ENCODE measurements at regions not wholly inside any gene's neighbourhood (a gene's known extent, or its start where the extent isn't known, plus 50 kb on each side); places are given as distances from the start of the nearest gene placed in this dataset.
"Not testable (repeated sequence)": the region's sequence is repeated elsewhere in the genome, so short reads cannot be mapped to it uniquely, and the experiment has no call there.

DNA sequence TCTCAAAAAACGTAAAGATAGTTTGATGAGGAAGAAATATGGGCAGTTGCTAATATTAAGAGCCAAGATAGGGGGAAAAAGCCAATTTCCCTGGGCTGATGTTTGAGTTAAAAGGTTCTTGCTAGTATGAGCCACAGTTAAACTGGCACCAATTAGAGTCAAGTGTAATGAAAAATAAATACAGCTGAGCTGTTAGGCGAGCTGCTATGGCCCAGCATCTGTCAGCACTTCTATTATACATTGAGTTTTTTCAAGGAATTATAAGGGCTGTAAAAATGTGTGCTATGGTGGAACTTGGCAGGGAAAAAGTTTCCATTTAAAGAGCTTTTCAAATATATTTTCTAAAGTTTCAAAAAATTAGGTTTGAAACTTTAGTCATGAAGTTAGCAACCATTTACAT lies 279.6 kb downstream of the CYRIA start:
- no peak overlapping the region for H3K27ac Mint-ChIP-seq
- Histone ChIP-seq H3K4me1 (ENCODE audit: insufficient read depth, low read length) (no peaks in the 10 kb centered on the region), H3K27ac (ENCODE audit: low read depth, low read length) (no peak overlapping the region), H3K27me3 (ENCODE audit: insufficient read depth, low read length, poor library complexity, severe bottlenecking) (no peaks in the 10 kb centered on the region), H3K9me3 (ENCODE audit: low read length) (no peaks in the 10 kb centered on the region), H3K4me3 (ENCODE audit: low read length) (no peak overlapping the region), H3K36me3 (ENCODE audit: insufficient read depth, low read length) (no peaks in the 10 kb centered on the region)
- no peak for DNase-seq
- H3K36me3 Mint-ChIP-seq = no peaks in the 10 kb centered on the region
- no peaks in the 10 kb centered on the region for H3K4me1 Mint-ChIP-seq
- CTCF ChIA-PET = no interaction called here
- POLR2A ChIA-PET = no interaction called here
- no peaks in the 10 kb centered on the region for H3K27me3 Mint-ChIP-seq
- no peak overlapping the region for H3K4me3 Mint-ChIP-seq
- peaks cover 0 to 2% (median 0%) of the 10 kb centered on the region in 5 donors for H3K9me3 Mint-ChIP-seq

DNA sequence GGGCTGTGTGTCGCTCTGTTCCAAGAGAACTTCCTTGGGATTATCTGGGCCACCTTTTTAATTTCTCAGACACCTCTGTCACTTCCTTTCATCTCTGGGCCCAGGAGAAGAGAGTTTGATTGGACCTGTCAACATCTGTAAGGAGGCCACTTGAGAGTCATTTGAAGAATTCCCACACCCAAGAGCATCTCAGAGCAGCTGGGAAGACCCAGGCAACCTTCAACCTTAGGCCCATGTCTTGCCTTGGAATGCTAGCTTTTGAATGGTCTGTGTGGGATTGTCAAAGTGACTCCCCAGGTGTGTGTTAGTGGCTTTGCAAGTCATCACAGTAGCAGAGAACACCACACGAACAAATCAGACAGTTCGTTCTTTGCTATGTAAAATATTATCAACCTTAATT lies 280.3 kb downstream of the CYRIA start:
- no peak for DNase-seq
- no peak overlapping the region for H3K27ac Mint-ChIP-seq
- no peaks in the 10 kb centered on the region for H3K36me3 ChIP-seq (ENCODE audit: insufficient read depth, low read length)
- no peaks in the 10 kb centered on the region for H3K27me3 ChIP-seq (ENCODE audit: insufficient read depth, low read length, poor library complexity, severe bottlenecking)
- CTCF ChIA-PET = no interaction called here
- H3K4me1 Mint-ChIP-seq = no peaks in the 10 kb centered on the region
- no peak overlapping the region for H3K4me3 ChIP-seq (ENCODE audit: low read length)
- no peaks in the 10 kb centered on the region for H3K9me3 ChIP-seq (ENCODE audit: low read length)
- POLR2A ChIA-PET = no interaction called here
- no peak overlapping the region for H3K4me3 Mint-ChIP-seq
- H3K4me1 ChIP-seq (ENCODE audit: insufficient read depth, low read length) = no peaks in the 10 kb centered on the region
- no peaks in the 10 kb centered on the region for H3K36me3 Mint-ChIP-seq
- no peak overlapping the region for H3K27ac ChIP-seq (ENCODE audit: low read depth, low read length)
- peaks cover 0 to 2% (median 0%) of the 10 kb centered on the region in 5 donors for H3K9me3 Mint-ChIP-seq
- no peaks in the 10 kb centered on the region for H3K27me3 Mint-ChIP-seq

- no peak for DNase-seq
- no peaks in the 10 kb centered on the region for H3K4me1 ChIP-seq (ENCODE audit: insufficient read depth, low read length)
- no peaks in the 10 kb centered on the region for H3K27me3 Mint-ChIP-seq
- no peak overlapping the region for H3K27ac ChIP-seq (ENCODE audit: low read depth, low read length)
- H3K9me3 Mint-ChIP-seq = peaks cover 0 to 2% (median 0%) of the 10 kb centered on the region in 5 donors
- no peak overlapping the region for H3K4me3 ChIP-seq (ENCODE audit: low read length)
- H3K4me1 Mint-ChIP-seq = no peaks in the 10 kb centered on the region
- H3K9me3 ChIP-seq (ENCODE audit: low read length) = no peaks in the 10 kb centered on the region
- CTCF ChIA-PET = no interaction called here
- H3K36me3 ChIP-seq (ENCODE audit: insufficient read depth, low read length) = no peaks in the 10 kb centered on the region
- H3K36me3 Mint-ChIP-seq = no peaks in the 10 kb centered on the region
- H3K27ac Mint-ChIP-seq = no peak overlapping the region
- POLR2A ChIA-PET = no interaction called here
- H3K4me3 Mint-ChIP-seq = no peak overlapping the region
- no peaks in the 10 kb centered on the region for H3K27me3 ChIP-seq (ENCODE audit: insufficient read depth, low read length, poor library complexity, severe bottlenecking)
Observed at GRCh38 chr2:16383411-16383810, 282.2 kb downstream of the CYRIA start.

DNA sequence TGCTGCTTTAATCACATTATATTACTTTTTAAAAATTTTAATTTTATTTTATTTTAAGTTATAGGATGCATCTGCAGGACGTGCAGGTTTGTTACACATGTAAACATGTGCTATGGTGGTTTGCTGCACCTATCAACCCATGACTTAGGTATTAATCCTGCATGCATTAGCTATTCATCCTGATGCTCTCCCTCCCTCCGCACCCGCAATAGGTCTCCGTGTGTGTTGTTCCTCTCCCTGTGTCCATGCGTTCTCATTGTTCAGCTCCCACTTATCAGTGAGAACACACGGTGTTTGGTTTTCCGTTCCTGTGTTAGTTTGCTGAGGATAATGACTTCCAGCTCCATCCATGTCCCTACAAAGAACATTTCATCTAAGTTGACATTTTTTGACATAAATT lies 283.2 kb downstream of the CYRIA start:
- no peak overlapping the region for H3K4me3 Mint-ChIP-seq

GRCh38 chr2:16381511-16381910 lies 284.1 kb downstream of the CYRIA start:
- Histone ChIP-seq H3K4me3 (ENCODE audit: low read length) (no peak overlapping the region), H3K27me3 (ENCODE audit: insufficient read depth, low read length, poor library complexity, severe bottlenecking) (no peaks in the 10 kb centered on the region), H3K36me3 (ENCODE audit: insufficient read depth, low read length) (no peaks in the 10 kb centered on the region), H3K4me1 (ENCODE audit: insufficient read depth, low read length) (no peaks in the 10 kb centered on the region), H3K9me3 (ENCODE audit: low read length) (no peaks in the 10 kb centered on the region), H3K27ac (ENCODE audit: low read depth, low read length) (no peak overlapping the region)
- Mint-ChIP-seq H3K27me3 (peaks cover 0 to 1% of the 10 kb centered on the region in 2 donors), H3K36me3 (no peaks in the 10 kb centered on the region), H3K4me1 (no peaks in the 10 kb centered on the region), H3K9me3 (no peaks in the 10 kb centered on the region), H3K4me3 (no peak overlapping the region), H3K27ac (no peak overlapping the region)
- DNase-seq = no peak
- CTCF ChIA-PET = no interaction called here
- POLR2A ChIA-PET = no interaction called here

More for the DNA sequence above, 283.2 kb downstream of the CYRIA start:
- no peak for DNase-seq
- H3K36me3 ChIP-seq (ENCODE audit: insufficient read depth, low read length) = no peaks in the 10 kb centered on the region
- Mint-ChIP-seq H3K9me3 (no peaks in the 10 kb centered on the region), H3K4me1 (no peaks in the 10 kb centered on the region), H3K27ac (no peak overlapping the region), H3K36me3 (no peaks in the 10 kb centered on the region), H3K27me3 (peaks cover 0 to 1% of the 10 kb centered on the region in 2 donors)
- H3K27ac ChIP-seq (ENCODE audit: low read depth, low read length) = no peak overlapping the region
- no peaks in the 10 kb centered on the region for H3K4me1 ChIP-seq (ENCODE audit: insufficient read depth, low read length)
- H3K4me3 ChIP-seq (ENCODE audit: low read length) = no peak overlapping the region
- H3K27me3 ChIP-seq (ENCODE audit: insufficient read depth, low read length, poor library complexity, severe bottlenecking) = no peaks in the 10 kb centered on the region
- H3K9me3 ChIP-seq (ENCODE audit: low read length) = no peaks in the 10 kb centered on the region
- CTCF ChIA-PET = no interaction called here
- POLR2A ChIA-PET = no interaction called here

GRCh38 chr2:16379901-16380300 lies 285.7 kb downstream of the CYRIA start:
- H3K4me3 Mint-ChIP-seq; H3K9me3 ChIP-seq (ENCODE audit: low read length); H3K36me3 Mint-ChIP-seq; H3K27me3 Mint-ChIP-seq; CTCF ChIA-PET; POLR2A ChIA-PET; H3K4me1 Mint-ChIP-seq; DNase-seq; H3K4me1 ChIP-seq (ENCODE audit: insufficient read depth, low read length); H3K27ac ChIP-seq (ENCODE audit: low read depth, low read length); H3K27ac Mint-ChIP-seq; H3K9me3 Mint-ChIP-seq; H3K27me3 ChIP-seq (ENCODE audit: insufficient read depth, low read length, poor library complexity, severe bottlenecking); H3K36me3 ChIP-seq (ENCODE audit: insufficient read depth, low read length); H3K4me3 ChIP-seq (ENCODE audit: low read length): not testable (repeated sequence)

DNA sequence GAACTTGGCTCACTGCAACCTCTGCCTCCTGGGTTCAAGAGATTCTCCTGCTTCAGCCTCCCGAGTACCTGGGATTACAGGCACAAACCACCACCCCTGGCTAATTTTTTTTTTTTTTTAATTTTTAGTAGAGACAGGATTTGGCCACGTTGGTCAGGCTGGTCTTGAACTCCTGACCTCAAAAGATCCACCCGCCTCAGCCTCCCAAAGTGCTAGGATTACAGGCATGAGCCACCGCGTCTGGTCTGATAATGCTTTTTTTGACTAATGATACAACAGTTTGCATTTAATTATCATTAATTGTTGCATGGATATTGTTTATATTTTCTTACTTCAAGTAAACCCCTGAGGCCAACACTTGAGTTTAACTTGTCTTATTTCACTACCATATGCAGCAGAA lies 286.6 kb downstream of the CYRIA start:
- H3K9me3 ChIP-seq (ENCODE audit: low read length); H3K27me3 ChIP-seq (ENCODE audit: insufficient read depth, low read length, poor library complexity, severe bottlenecking); H3K27ac Mint-ChIP-seq; H3K4me3 ChIP-seq (ENCODE audit: low read length); H3K4me1 ChIP-seq (ENCODE audit: insufficient read depth, low read length); H3K9me3 Mint-ChIP-seq; H3K4me3 Mint-ChIP-seq; H3K36me3 ChIP-seq (ENCODE audit: insufficient read depth, low read length); H3K4me1 Mint-ChIP-seq; H3K36me3 Mint-ChIP-seq; H3K27ac ChIP-seq (ENCODE audit: low read depth, low read length); H3K27me3 Mint-ChIP-seq; POLR2A ChIA-PET; DNase-seq: not testable (repeated sequence)
- CTCF ChIA-PET = interaction anchor here (0.6 kb wide), 1 partner anchor 61 kb away, joined by 3 read pairs; no protein-coding TSS in a partner anchor

- Mint-ChIP-seq H3K4me1 (no peaks in the 10 kb centered on the region), H3K9me3 (no peaks in the 10 kb centered on the region), H3K36me3 (no peaks in the 10 kb centered on the region), H3K27ac (no peak overlapping the region), H3K27me3 (peaks cover 0 to 1% of the 10 kb centered on the region in 2 donors), H3K4me3 (no peak overlapping the region)
- CTCF ChIA-PET = no interaction called here
- POLR2A ChIA-PET = no interaction called here
- no peak overlapping the region for H3K4me3 ChIP-seq (ENCODE audit: low read length)
- no peaks in the 10 kb centered on the region for H3K36me3 ChIP-seq (ENCODE audit: insufficient read depth, low read length)
- H3K9me3 ChIP-seq (ENCODE audit: low read length) = no peaks in the 10 kb centered on the region
- no peak for DNase-seq
- no peaks in the 10 kb centered on the region for H3K4me1 ChIP-seq (ENCODE audit: insufficient read depth, low read length)
- no peak overlapping the region for H3K27ac ChIP-seq (ENCODE audit: low read depth, low read length)
- H3K27me3 ChIP-seq (ENCODE audit: insufficient read depth, low read length, poor library complexity, severe bottlenecking) = no peaks in the 10 kb centered on the region
Observed at GRCh38 chr2:16378031-16378430, 287.6 kb downstream of the CYRIA start.

DNA sequence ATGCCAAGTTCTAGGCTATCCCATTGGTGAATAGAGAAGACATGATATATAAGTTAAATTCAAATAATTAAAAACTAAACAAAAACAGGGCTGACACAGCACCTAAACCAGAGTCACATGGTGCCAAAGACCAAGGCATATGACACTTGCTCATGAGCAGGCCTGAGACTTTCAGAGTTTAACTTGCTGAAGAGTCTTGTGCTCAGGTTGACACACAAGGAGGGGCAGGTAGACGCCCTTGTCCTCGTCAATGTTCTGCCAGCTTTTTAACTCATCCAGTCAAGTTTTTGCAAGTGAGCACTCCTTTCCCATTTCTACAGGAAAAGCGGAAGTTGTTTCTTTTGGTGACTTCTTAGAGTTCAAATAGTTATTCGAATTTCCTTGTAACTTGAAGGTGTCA lies 289.7 kb downstream of the CYRIA start:
- Histone ChIP-seq H3K9me3 (ENCODE audit: low read length) (no peaks in the 10 kb centered on the region), H3K4me3 (ENCODE audit: low read length) (no peak overlapping the region), H3K27me3 (ENCODE audit: insufficient read depth, low read length, poor library complexity, severe bottlenecking) (no peaks in the 10 kb centered on the region), H3K27ac (ENCODE audit: low read depth, low read length) (no peak overlapping the region), H3K4me1 (ENCODE audit: insufficient read depth, low read length) (no peaks in the 10 kb centered on the region), H3K36me3 (ENCODE audit: insufficient read depth, low read length) (no peaks in the 10 kb centered on the region)
- Mint-ChIP-seq H3K9me3 (no peaks in the 10 kb centered on the region), H3K27me3 (peaks cover 0 to 1% of the 10 kb centered on the region in 2 donors), H3K4me3 (no peak overlapping the region), H3K4me1 (no peaks in the 10 kb centered on the region), H3K36me3 (no peaks in the 10 kb centered on the region), H3K27ac (no peak overlapping the region)
- CTCF ChIA-PET = no interaction called here
- POLR2A ChIA-PET = no interaction called here
- DNase-seq = no peak
